ENCODE measurements at regions not wholly inside any gene's neighbourhood (a gene's known extent, or its start where the extent isn't known, plus 50 kb on each side); places are given as distances from the start of the nearest gene placed in this dataset.
A peak's percentile ranks its signal among the peaks of the same experiment; 100 is the strongest.
"Not testable (repeated sequence)": the region's sequence is repeated elsewhere in the genome, so short reads cannot be mapped to it uniquely, and the experiment has no call there.

DNA sequence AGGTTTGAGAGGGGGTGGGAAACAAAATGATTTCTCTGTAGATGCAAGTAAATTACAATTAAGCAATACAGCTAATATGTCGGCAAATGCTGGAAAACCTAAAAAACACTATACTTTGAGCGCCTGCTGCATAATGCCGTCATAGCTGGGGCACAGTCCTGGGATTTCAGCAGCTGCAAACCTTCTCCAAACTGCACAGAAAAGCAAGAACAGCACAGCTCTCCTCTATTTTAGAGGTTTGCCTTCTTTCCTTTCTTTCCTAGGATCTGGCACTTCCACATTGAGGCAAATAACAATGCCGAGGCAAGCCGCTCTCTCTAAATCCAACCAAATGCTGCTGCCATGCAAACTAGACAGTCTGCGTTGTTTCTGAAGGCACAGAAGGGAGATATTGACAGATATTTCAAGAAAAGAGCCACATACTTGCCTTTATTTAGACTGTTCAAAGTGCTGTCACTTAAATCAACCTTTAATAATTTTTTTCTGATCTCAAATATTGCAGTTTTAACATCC, 287.1 kb upstream of the G2E3 start:
- Mint-ChIP-seq H3K27me3 (ENCODE audit: low read depth) (no peaks in the 10 kb centered on the region), H3K9me3 (no peaks in the 10 kb centered on the region), H3K4me3 (no peak overlapping the region), H3K27ac (peak overlapping the region in 1 of 3 experiments; percentile 36), H3K4me1 (peaks cover 26% of the 10 kb centered on the region), H3K36me3 (ENCODE audit: low read depth) (no peaks in the 10 kb centered on the region)
- TF ChIP-seq, protein P1, sequence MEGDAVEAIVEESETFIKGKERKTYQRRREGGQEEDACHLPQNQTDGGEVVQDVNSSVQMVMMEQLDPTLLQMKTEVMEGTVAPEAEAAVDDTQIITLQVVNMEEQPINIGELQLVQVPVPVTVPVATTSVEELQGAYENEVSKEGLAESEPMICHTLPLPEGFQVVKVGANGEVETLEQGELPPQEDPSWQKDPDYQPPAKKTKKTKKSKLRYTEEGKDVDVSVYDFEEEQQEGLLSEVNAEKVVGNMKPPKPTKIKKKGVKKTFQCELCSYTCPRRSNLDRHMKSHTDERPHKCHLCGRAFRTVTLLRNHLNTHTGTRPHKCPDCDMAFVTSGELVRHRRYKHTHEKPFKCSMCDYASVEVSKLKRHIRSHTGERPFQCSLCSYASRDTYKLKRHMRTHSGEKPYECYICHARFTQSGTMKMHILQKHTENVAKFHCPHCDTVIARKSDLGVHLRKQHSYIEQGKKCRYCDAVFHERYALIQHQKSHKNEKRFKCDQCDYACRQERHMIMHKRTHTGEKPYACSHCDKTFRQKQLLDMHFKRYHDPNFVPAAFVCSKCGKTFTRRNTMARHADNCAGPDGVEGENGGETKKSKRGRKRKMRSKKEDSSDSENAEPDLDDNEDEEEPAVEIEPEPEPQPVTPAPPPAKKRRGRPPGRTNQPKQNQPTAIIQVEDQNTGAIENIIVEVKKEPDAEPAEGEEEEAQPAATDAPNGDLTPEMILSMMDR (IDR thresholded peaks at IDR 0.05; ENCODE audit: unreplicated experiment in 3 of 3): no peak

DNA sequence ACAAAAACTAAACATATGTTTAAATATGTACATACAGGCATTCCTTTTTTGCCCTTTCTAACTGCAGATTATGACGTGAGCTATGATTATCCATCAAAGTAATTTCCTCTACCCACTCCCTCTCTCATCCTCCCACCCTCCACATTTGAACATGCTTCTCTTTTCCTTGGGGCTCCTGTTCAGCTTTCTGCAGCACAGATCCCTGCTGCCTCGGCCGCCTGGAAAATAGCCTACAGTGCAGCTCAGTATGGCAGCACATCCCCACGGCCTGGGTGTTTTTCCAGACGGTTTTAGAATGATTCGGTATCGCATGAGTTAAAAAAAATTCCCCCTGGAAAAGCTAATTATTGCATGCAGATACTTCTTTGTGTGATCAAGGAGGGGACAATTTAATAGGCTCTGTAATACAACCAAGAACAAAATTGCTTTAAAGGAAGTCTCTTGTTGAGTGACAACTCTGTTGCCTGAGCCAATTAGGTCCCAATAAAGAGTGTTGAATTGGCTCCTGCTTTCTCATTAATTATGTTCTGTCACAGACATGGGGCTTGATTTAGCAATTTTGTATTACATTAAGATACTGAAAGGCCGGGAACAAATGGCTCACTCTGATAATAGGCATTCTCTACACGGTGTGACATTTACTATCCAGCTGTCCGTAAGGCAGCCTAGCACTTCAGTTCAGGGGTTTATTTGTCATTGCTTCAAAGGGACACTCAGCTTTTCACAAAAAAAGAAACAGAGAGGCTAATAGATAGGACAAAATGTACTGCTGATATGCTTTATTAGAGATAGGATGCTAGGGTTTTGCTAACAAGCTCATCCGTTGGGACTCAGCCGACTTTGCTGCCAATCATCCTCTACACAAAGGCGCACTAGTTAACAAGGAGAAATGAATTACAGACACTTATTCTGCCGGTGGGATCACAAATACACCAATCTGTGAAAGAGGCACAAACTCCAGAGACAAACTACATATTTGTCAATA, 285.8 kb upstream of the G2E3 start:
- Mint-ChIP-seq H3K4me1 (peaks cover 26% of the 10 kb centered on the region), H3K9me3 (no peaks in the 10 kb centered on the region), H3K4me3 (no peak overlapping the region), H3K27me3 (ENCODE audit: low read depth) (no peaks in the 10 kb centered on the region), H3K27ac (peak overlapping the region in 2 of 3 experiments; percentile 13 to 16), H3K36me3 (ENCODE audit: low read depth) (no peaks in the 10 kb centered on the region)
- TF ChIP-seq, protein P1 (IDR thresholded peaks at IDR 0.05; ENCODE audit: unreplicated experiment in 3 of 3): no peak

DNA sequence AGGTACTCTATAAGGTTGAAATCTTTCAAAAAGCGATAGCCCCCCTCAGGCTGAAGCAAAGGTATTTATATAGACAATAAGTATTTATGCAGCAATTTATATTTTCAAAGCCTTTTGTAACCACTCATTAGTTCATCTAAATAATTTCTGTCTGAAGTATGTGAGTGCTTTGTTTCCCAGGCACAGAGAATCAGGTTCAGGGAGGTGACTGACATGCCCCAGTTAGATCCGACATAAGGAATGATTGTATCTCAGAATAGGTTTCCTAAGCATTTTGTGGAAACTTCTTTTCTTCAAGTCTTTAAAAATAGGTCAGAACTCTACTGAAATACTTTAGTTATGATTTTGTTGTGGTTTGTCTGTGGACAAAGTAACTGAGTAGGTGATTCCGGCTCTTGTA, 283.4 kb upstream of the G2E3 start:
- H3K36me3 Mint-ChIP-seq (ENCODE audit: low read depth): no peaks in the 10 kb centered on the region
- H3K4me1 Mint-ChIP-seq: peaks cover 21% of the 10 kb centered on the region
- peaks cover 6% of the 10 kb centered on the region for H3K27me3 Mint-ChIP-seq (ENCODE audit: low read depth)
- TF ChIP-seq, protein P1 (IDR thresholded peaks at IDR 0.05; ENCODE audit: unreplicated experiment in 3 of 3): no peak
- H3K27ac Mint-ChIP-seq: no peak overlapping the region
- no peak overlapping the region for H3K4me3 Mint-ChIP-seq
- peaks cover 8% of the 10 kb centered on the region for H3K9me3 Mint-ChIP-seq

DNA sequence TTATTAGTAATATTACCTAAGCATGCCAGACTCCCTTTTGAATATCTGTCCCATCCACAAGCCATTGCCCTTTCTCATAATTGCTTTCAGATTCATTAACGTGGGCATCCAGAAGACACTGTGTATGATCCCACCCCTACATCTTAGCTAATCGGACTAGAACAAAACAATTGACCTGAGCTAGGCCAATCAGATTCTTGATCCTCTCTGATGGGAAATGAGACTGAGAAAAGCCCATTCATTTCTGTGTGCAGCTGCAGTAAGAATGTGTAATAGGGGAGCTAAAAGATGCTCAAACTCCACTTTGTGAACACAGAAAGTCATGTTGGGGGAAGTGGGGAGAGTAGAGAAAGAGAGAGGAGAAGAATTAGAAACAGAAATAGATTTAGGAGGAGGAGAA, 281.7 kb upstream of the G2E3 start:
- Mint-ChIP-seq H3K9me3 (peaks cover 8% of the 10 kb centered on the region), H3K36me3 (ENCODE audit: low read depth) (no peaks in the 10 kb centered on the region), H3K27ac (no peak overlapping the region), H3K27me3 (ENCODE audit: low read depth) (peaks cover 6% of the 10 kb centered on the region), H3K4me3 (no peak overlapping the region), H3K4me1 (peaks cover 8% of the 10 kb centered on the region)
- TF ChIP-seq, protein P1 (IDR thresholded peaks at IDR 0.05; ENCODE audit: unreplicated experiment in 3 of 3): no peak

DNA sequence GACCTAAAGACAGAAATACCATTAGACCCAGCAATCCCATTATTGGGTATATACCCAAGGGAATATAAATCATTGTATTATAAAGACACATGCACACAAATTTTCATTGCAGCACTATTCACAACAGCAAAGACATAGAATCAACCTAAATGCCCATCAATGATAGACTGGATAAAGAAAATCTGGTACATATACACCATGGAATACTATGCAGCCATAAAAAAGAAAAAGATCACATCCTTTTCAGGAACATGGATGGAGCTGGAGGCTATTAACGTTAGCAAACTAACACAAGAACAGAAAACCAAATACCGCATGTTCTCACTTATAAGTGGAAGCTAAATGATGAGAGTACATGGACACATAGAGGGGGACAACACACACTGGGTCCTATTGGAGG, 280.1 kb upstream of the G2E3 start:
- H3K36me3 Mint-ChIP-seq (ENCODE audit: low read depth); H3K27me3 Mint-ChIP-seq (ENCODE audit: low read depth); H3K27ac Mint-ChIP-seq; H3K4me1 Mint-ChIP-seq; H3K9me3 Mint-ChIP-seq; H3K4me3 Mint-ChIP-seq: not testable (repeated sequence)

DNA sequence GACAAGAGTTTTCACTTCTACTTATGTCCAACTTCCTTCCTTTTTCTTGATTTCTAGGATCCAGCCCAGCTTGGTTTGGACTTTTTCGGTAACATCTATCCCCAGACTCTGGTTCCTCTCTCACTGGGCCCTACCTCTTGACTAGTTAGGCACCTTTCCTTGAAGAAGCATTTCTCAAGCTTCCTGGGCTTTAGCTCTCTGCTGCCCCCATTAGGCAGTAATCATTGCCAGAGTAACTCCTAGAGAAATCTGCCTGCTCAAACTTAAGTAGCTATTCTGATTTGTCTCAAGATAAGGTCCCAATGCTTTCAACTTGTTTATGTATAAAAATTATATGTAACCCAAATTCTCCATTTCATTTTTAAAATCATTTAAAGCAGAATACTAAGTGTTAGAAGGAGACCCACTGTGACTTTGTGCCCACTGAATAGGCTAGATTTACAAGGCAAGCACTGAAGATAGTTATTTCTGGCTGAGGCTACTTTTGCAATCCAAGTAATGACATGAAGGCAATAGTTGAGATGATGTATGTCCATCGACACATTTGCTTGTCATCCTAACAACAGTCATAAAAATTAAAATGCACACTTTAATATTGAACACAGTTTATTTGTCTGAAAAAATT, 275.0 kb upstream of the G2E3 start:
- Mint-ChIP-seq H3K36me3 (ENCODE audit: low read depth) (no peaks in the 10 kb centered on the region), H3K4me3 (no peak overlapping the region), H3K9me3 (peaks cover 2% of the 10 kb centered on the region), H3K27ac (no peak overlapping the region), H3K4me1 (no peaks in the 10 kb centered on the region), H3K27me3 (ENCODE audit: low read depth) (no peaks in the 10 kb centered on the region)
- TF ChIP-seq, protein P1 (IDR thresholded peaks at IDR 0.05; ENCODE audit: unreplicated experiment in 3 of 3): peak; percentile 42 to 57 (median 43)

Data from nephron (organoid).